Vagina (tissue), 2 donors: ENCODE measurements at regions not wholly inside any gene's neighbourhood (a gene's known extent, or its start where the extent isn't known, plus 50 kb on each side); places are given as distances from the start of the nearest gene placed in this dataset.

ENCODE experiments used
- CTCF ChIP-seq, 3 experiments: fragments of 450-650 bp in 2 of 3; fragments of 200-600 bp in 1 of 3; sonication (generic) in 1 of 3; IDR thresholded peaks; one replicate each; pipeline ENCODE4 v1.5.1; 2017 to 2019; ENCODE audit warnings: antibody characterized with exemption in 3 of 3, mild to moderate bottlenecking in 2 of 3, moderate library complexity in 2 of 3
- POLR2A ChIP-seq, 2 donors: fragments of 450-650 bp; IDR thresholded peaks; one replicate each; pipeline ENCODE4 v1.6.1; 2017; ENCODE audit warnings: antibody characterized with exemption in 2 of 2, mild to moderate bottlenecking in 2 of 2, moderate library complexity in 2 of 2
- POLR2AphosphoS5 ChIP-seq, 2 donors: sonication (generic); formaldehyde crosslinking; IDR thresholded peaks; one replicate each; pipeline ENCODE4 v1.9.0; 2017; ENCODE audit warnings: antibody characterized with exemption in 2 of 2, mild to moderate bottlenecking in 2 of 2, low read depth in 1 of 2; ENCODE audit not compliant: insufficient read depth in 1 of 2

GRCh38 chr13:66087269-66087710 is 1142.8 kb downstream of the PCDH9 start:
- TF ChIP-seq CTCF (IDR thresholded peaks at IDR 0.05) (no peak), POLR2A (IDR thresholded peaks at IDR 0.05) (no peak), POLR2AphosphoS5 (IDR thresholded peaks at IDR 0.05; ENCODE audit: insufficient read depth in 1 of 2, low read depth in 1 of 2) (no peak)
